HG03520 (cell line): ENCODE measurements at regions not wholly inside any gene's neighbourhood (a gene's known extent, or its start where the extent isn't known, plus 50 kb on each side); places are given as distances from the start of the nearest gene placed in this dataset.
"Not testable (repeated sequence)": the region's sequence is repeated elsewhere in the genome, so short reads cannot be mapped to it uniquely, and the experiment has no call there.

Source experiments
- ATAC-seq: cut with Tn5 transposase; IDR thresholded peaks from one replicate; pipeline ENCODE4 v1.9.1; 2021; ENCODE audit warnings: mild to moderate bottlenecking, moderate library complexity; ENCODE audit not compliant: unreplicated experiment

DNA sequence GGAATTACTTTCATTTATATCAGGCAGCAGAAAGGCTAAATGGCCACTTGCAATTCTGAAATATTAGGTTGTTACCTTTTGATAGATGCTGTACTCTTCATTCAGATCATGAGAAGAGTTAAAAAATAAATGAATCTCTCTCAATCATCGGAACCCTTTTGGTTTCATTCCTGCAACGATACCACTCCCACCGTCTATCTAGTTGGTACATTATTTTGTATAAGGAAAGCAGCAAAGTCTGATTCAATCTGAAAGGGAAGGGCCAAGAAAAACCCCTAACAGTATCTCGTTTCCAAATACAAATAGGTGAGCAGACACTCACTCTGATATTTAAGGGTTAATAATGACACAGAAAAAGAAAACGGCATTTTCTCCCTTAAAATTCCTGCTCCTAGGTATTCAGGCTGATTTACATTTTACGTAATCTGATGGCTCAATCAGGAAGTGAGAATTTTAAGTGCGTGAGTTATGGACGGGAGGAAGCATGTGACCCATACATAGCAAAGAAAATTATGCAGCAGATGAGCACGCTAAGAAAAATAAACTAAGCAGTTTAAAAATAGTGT, 209.4 kb upstream of the KLF14 start:
- no peak for ATAC-seq

DNA sequence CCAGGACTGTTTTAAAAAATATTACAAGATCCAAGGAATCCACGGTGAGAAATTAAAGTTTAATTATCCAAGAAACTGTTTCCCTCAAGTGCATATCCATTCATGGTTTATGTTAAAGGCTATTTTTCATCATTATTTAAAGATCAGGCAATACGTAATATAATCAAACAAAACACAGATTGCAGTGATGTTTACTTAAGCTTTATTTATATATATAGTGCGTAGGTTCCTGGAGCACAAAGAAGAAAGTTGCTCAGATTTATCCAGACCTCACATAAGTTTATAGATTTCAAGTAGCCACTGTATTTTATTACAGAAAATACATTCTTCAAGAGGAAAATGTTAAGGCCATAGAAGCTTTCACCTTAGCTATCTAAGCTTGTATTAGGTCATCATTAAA, 210.0 kb upstream of the KLF14 start:
- no peak for ATAC-seq

DNA sequence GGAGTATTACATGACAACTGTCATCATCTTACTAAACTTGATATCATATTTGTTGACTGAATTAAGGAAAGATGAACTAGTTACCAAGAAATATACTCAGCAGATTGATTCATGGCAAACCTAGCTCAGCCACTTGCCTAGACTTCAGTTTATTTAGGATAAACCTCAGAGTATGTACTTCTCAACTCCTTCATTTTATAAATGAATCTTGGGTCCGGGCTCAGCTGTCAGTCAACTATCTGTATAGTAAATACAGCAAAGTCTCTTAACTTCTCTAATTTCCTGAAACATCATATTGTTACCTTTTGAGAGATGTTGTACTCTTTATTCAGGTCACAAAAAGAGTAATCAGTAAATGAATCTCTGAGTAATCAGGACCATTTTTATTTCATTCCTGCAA, 211.0 kb upstream of the KLF14 start:
- no peak for ATAC-seq

DNA sequence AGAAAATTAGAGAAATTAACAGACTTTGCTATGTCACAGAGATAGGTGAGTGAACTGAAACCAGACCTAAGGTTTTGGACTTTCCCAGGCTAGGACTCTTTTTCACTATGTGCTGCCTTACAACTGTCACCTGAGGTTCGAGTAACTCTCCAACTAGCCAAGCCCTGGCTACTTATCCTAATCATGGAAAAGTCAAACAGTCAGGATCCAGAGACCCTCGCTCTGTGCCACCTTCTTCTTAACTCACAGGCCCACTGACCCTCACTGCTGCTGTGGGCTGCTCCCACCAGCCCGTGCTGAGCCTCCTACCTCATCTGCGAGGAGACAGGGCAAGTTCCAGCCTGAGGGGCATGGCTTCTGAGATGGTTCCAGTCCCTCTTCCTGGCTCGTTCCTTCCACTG, 211.4 kb upstream of the KLF14 start:
- ATAC-seq, result no peak

DNA sequence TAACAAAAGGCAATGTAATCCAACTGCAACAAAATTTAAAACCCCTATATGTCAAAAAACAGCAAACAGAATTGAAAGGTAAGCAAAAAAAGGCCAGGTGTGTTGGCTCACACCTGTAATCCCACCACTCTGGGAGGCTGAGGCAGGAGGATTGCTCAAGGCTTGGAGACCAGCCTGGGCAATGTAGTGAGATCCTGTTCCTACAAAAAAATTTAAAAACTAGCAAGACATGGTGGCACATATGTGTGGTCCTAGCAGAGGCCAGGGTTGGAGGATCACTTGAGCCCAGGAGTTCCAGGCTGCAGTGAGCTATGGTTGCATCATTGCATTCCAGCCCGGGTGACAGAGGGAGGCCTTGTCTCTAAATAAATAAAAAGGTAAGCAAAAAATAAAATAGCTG, 212.1 kb upstream of the KLF14 start:
- ATAC-seq, result no peak

DNA sequence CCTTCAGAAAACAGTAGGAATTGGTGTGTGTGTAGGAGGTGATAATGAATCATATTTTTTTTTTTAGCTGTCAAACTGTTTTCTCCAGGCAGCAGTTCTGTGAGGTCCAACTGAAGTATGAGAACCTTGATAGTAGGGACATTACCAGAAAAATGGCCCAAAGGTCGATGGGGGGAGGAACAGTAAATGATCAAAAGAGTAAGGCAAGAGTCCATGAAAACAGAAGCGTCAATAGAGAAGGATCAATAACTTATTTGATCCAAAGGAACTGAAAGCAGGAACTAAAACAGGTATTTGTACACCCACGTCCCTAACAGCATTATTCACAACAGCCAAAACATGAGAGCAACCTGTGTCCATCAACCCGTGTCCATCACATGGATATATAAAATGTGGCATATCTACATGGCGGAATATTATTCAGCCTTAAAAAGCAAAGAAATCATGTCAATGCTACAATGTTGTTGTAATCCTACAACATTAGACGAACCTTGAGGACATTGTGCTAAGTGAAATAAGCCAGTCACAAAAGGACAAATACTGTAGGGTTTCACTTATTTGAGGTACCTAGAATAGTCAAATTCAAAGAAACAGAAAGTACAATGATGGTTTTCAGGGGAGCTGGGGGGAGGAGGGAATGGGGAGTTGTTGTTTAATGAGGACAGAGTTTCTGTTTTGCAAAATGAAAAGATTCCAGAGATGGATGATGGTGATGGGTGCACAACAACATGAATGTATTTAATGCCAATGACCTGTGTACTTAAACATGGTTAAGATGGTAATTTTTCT, 214.0 kb upstream of the KLF14 start:
- ATAC-seq, result no peak

DNA sequence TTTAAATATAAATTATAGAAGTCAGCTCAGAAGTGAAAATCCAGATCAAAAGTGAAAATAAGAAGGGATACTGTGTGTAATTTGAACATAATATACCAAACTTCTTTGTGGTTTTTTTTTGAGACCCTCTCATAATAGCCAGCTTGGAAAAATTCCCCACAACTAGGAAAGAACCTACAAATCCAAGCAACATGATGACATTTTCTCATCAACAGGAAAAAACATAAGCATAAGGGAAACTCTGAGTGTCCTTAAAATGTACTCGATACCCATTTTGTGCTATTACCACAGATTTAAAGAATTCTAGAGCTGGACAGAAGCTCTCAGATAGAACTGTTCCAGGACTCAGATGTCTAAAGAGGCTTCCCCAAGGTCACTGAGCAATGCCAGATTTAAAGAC, 214.8 kb upstream of the KLF14 start:
- no peak for ATAC-seq

DNA sequence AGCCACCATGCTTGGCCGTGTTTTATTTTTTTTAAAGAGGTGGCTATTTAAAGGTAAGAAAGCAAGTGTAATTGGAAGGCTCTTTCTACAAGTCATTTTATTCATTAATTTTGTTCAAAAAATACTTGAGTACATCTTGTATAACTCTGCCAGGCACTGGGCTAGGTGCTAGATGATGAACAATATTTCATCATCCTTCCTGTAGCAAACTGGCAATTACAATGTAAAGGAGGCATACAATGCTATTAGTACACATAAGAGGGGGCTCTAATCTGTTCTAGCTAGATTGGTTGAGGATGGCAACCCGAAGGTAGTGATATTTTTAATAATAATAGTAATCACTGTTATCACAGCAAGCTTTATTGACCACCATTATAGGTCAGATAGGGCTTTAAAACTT, 215.5 kb upstream of the KLF14 start:
- no peak for ATAC-seq

DNA sequence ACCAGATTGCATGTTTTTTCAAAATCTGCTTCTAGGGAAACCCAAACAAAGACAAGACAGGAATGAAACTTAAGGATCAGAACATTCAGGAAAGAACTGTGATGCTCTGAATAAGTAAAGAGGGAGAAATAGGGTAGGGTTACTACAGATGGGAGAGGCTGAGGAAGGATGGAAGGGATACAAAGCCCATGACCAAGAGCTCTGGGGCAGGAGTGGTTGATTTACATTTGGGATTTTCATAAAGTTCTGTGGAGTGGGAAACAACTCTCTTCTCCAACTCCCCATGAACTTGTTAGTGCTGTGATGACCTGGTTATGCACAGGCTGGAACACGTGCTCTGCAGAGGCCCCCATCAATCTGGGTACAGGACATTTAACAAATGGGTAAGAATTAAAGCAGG, 216.0 kb upstream of the KLF14 start:
- no peak for ATAC-seq

DNA sequence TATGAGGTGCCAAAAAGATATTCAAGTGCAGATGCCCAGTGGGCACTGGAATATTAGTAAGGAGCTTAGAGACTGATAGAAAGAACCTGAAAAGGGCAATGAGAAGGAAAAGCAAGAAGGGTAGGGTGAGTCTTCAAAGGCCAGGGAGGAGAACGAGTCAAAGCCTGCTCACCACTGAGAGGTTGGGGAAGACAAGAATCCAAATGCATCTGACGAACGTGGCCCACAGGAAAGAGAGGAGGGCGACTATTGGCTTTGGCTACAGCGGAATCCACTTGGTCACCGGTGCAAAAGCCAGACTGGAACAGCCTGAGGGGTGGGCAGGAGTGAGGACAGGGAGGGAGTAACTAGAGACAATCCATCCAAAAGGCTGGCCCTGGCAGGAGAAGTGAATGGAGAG, 216.7 kb upstream of the KLF14 start:
- ATAC-seq, result no peak

DNA sequence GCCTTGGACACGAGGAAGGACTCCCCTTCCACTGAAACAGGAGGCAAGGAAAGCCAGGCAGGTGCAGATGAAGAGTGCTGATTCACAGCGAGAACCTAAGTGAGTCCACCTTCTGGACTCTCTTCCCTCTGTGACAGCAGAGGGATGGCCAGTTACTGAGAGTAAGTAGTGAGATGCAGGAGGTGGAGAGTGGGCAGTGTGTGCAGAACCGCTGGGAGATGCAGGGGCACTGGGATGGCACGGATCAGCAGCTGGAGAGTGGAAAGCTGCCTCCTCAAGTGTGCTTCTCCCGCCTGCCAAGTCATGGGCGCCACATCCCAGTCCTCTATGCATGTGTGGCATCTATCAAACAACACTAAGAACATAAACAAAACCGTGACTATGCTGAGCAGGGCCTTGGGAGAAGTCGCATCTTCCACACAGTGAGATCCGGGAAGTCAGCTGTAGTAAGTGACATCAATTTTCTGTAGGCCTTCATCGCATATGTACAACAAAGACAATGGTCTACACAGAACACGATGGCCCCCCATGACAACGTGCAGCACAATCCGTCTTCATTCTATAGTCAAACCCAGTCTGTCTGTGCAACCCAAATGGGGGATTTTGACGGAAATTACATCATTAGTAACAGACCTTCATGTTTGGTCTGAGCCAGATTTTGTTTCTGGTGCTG, 217.4 kb upstream of the KLF14 start:
- ATAC-seq, result no peak

DNA sequence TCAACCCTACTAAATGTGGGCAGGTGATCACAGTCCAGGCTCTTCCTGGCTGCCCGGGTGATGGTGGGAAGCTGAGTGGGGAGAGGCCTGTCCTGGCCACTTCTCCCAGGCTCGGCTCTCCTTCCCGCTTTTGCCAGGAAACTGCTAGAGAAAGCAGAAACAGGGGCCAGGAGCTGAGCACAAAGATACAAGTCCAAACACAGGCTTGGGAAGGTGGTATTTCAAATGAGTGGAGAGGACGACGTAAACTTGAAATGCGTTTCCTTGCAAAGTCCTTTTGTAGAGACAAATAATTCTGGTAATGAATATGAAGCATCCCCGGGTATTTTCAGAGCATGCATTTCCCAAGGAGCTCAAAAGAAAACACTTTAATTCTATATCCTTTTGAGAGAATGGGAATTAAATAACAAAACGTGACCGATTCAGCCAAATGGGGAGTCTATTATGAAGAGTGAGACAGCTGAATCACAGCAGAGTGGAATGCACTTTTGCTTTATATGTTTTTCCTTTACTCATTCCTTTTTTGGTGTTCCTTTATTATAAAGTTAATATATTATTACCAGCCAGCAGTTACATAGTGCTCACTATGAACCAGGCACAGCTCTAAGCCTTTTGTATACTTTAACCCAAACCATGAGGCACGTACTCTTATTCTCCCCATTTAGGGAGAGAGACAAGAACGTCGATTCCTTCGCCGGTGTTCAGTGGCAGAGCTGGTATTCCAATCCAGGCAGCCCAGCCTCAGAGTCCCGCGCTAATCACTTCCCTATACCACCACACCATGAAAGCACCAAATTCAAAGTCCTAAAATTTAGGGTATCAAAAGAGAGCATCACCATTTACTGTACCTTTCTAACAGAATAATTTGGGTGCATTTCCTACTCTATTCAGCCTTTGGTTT, 218.2 kb upstream of the KLF14 start:
- no peak for ATAC-seq

DNA sequence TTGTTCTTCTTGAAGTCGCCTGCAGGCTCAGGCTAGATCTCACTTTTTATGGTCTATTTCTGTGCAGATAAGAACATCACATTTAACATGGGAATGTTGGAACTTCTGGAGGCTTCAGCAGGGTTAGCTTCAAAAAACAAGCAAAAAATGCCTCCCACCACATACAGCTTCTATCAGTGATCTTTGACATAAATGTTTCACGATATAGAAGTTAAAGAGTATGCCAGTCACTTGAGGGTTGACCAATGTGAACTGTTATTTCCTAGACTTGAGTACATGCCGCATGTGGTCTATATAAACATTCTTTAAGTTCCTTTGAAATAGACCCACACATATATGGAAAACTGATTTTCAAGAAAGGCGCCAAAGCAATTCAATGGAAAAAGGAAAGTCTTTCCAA, 219.2 kb upstream of the KLF14 start:
- ATAC-seq, result no peak

DNA sequence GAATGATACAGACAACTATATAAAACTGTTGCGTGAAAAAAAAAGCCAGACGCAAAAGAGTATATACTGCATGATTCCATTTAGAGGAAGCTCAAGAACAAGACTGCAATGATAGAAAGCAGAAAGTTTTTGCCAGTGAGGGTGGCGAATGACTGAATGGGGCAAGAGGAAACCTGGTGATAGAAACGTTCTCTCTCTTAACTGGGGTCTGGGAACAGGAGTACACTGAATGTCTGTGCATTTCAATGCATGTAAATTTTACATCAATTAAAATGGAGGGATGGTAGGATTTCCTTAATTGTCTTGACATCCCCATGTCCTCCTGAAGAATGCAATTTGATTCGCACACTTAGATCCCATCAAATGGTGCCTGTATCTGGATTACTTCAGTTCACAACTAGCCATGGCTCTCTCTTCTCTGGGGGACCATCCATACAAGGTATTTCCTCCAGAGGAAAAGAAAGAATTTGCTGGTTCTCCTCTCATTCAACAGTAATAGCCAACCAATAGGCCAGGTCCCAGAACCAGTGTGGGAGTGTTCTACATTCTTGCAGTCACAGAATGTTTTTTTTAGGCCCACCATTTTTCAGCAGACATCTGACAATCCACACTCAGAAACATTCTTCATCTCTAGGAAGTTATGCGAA, 221.0 kb upstream of the KLF14 start:
- ATAC-seq, result no peak

DNA sequence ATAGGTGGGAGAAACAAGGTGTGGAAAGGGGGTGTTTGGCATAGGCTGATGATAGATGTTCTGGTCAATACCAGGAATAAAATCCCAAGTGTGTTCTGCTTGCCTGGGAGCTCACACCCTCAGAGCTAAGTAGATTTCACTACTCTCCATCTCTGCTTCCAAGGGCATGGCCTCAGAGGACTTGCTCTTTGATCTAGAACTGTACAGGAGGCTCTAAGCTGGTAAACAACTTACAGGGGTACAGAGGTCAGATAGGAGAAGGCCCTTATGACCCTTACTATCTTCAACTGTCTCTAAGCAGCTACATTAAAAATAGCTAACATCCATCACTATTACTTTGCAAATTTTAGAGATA, 221.5 kb upstream of the KLF14 start:
- ATAC-seq, result no peak

DNA sequence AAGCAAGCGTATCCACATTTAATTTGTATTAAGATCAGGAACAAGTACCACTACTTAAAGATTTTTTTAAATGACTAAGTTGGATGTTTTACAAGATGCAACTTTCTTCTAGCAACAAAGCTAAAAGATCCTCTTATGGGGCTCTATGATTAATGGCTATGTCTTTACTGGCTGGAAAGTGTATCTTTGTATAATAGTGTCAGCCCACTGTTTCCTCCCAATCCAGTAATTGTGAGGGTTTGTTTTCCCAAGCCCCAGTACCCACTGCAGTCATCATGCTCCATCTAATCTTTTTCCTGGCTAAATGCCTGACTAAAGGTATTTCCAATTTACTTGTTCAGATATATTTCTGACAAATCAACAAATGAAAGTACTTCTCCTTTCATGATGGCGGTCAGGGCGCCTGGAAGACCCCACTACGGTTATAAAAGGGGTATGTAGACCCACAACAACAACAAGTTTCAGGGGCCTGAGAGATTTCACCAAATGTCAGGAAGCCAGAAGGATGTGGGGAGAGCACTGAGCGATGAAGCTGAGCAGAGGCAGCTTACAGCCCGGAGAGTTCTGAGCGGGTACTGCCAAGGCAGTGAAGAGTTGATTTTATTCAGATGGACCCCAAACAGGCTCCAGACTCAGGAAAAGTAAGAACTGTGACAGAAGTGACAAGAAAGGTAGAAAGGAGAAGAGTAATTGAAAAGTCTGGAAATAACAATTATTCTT, 222.6 kb upstream of the KLF14 start:
- no peak for ATAC-seq

DNA sequence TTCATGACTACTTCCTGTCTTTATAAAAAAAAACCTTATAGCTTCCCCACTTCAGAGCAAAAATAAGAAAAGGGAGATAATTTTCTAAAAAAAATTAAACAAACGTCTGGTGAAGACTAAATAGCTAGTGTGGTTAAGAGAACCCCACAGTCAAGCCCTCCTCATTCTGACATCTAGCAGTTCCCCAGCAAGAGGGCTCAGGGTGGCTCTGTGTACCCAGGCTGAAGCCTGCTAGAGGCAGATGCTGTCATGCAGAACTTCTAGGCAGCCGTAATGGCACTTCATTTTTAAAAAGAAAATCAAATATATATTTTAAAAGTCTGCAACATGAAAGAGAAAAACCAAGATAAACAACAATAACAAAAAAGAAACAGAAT, 223.1 kb upstream of the KLF14 start:
- ATAC-seq, result no peak

DNA sequence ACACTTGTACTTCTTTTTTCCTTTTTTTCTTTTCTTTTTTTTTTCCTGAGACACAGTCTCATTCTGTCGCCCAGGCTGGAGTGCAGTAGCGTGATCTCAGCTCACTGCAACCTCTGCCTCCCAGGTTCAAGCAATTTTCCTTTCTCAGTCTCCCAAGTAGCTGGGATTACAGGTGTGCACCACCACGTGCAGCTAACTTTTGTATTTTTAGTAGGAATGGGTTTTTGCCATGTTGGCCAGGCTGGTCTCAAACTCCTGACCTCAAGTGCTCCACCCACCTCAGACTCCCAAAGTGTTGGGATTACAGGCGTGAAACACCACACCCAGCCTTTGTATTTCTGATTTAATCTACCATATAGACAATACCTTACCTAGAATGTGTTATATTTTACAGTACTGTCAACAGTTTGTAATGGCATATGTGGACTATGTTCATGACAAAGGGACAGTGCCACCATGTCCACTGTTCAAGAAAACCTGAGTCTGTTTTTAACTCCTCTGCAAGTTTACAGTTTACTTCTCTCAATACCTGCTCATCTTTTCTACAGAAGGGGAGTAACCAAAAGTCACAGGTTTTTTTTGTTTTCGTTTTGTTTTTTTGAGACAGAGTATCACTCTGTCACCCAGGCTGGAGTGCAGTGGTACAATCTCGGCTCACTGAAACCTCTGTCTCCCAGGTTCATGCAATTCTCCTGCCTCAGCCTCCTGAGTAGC, 223.9 kb upstream of the KLF14 start:
- ATAC-seq, result not testable (repeated sequence)

DNA sequence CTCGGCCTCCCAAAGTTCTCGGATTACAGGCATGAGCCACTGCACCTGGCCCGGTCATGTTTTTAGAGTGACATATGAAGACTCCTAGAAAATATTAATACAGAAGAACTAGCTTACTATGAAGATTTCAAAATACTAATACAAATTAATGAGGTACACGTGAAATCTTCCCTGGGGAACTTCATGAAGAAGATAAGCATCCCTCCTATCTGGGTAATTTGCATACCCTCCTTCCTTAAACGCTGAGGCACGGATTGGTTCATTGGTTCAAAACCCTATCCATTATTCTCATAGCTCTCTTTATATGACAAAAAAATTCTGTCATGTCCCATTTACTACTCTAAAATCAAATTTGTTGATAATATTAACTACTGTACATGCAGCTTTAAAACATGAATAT, 224.8 kb upstream of the KLF14 start:
- ATAC-seq, result no peak

DNA sequence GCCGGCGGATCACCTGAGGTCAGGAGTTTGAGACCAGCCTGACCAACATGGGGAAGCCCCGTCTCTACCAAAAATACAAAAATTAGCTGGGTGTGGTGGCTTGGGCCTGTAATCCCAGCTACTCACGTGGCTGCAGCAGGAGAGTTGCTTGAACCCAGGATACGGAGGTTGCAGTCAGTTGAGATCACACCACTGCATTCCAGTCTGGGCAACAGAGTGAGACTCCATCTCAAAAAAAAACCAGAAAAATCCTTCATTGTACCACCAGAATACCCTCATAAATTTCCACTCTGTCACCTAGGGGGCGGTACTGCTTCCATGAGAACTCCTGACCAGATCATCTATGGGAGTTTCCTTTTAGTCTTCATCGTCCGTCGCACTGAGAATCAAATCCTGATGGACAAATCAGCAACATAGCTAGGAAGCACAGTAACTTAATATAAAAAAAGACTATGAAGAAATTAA, 225.8 kb upstream of the KLF14 start:
- no peak for ATAC-seq
